Skeletal muscle tissue (tissue), 3 donors: ENCODE measurements at regions not wholly inside any gene's neighbourhood (a gene's known extent, or its start where the extent isn't known, plus 50 kb on each side); places are given as distances from the start of the nearest gene placed in this dataset.

Experiments used
- H3K27ac ChIP-seq: one replicate; pipeline ENCODE4 v1.7.0; 2013; ENCODE audit warnings: mild to moderate bottlenecking, low read depth, low read length, inconsistent platforms
- H3K27me3 ChIP-seq, 3 donors: one replicate each; pipeline ENCODE4 v1.7.0; 2013; ENCODE audit warnings: low read length in 3 of 3; ENCODE audit not compliant: control insufficient read depth in 3 of 3, insufficient read depth in 3 of 3
- H3K36me3 ChIP-seq, 3 donors: one replicate each; pipeline ENCODE4 v1.7.0; 2013; ENCODE audit warnings: low read length in 3 of 3; ENCODE audit not compliant: control insufficient read depth in 3 of 3, insufficient read depth in 3 of 3
- H3K4me1 ChIP-seq, 3 donors: one replicate each; pipeline ENCODE4 v1.7.0; 2013; ENCODE audit warnings: low read length in 3 of 3, mild to moderate bottlenecking in 3 of 3; ENCODE audit not compliant: control insufficient read depth in 3 of 3, insufficient read depth in 3 of 3
- H3K4me3 ChIP-seq, 3 donors: one replicate each; pipeline ENCODE4 v1.7.0; 2013; ENCODE audit warnings: low read length in 3 of 3
- H3K9ac ChIP-seq, 3 donors: one replicate each; pipeline ENCODE4 v1.7.0; 2013; ENCODE audit warnings: low read length in 3 of 3, mild to moderate bottlenecking in 3 of 3, moderate library complexity in 2 of 3, low read depth in 1 of 3
- H3K9me3 ChIP-seq, 3 donors: one replicate each; pipeline ENCODE4 v1.7.0; 2013; ENCODE audit warnings: low read length in 3 of 3; ENCODE audit not compliant: control insufficient read depth in 3 of 3
- donor health status: Osteomylitis.

GRCh38 chr1:70919706-70920323 lies 127.8 kb downstream of the PTGER3 start:
- Histone ChIP-seq H3K9me3 (peaks cover 0 to 2% (median 0%) of the 10 kb centered on the region in 3 donors), H3K27me3 (no peaks in the 10 kb centered on the region), H3K36me3 (no peaks in the 10 kb centered on the region), H3K4me1 (no peaks in the 10 kb centered on the region), H3K4me3 (no peak overlapping the region), H3K9ac (no peak overlapping the region), H3K27ac (no peak overlapping the region)
